NB4 (cell line): ENCODE measurements at regions not wholly inside any gene's neighbourhood (a gene's known extent, or its start where the extent isn't known, plus 50 kb on each side); places are given as distances from the start of the nearest gene placed in this dataset.

ENCODE experiments used
- DNase-seq: peaks from one replicate; pipeline ENCODE4 v3.0.0; 2010; ENCODE audit warnings: low read depth
- H3K4me3 ChIP-seq: one replicate; pipeline ENCODE4 v1.5.1; 2011; ENCODE audit warnings: mild to moderate bottlenecking, low read depth, low read length, moderate library complexity
- MYC ChIP-seq: IDR thresholded peaks from 2 replicates; pipeline ENCODE4 v1.6.1; 2011; ENCODE audit warnings: low read depth, low read length
- POLR2A ChIP-seq: IDR thresholded peaks from 2 replicates; pipeline ENCODE4 v1.6.1; 2011; ENCODE audit warnings: mild to moderate bottlenecking; ENCODE audit not compliant: insufficient read length; ENCODE audit errors: extremely low read depth
- TF ChIP-seq, protein P1 (sequence below): IDR thresholded peaks from 2 replicates; pipeline ENCODE4 v1.6.1; 2011; ENCODE audit warnings: low read depth, low read length
- TF ChIP-seq, protein P2 (sequence below): IDR thresholded peaks from one replicate; pipeline ENCODE4 v1.5.1; 2012; ENCODE audit warnings: low read depth, low read length

DNA sequence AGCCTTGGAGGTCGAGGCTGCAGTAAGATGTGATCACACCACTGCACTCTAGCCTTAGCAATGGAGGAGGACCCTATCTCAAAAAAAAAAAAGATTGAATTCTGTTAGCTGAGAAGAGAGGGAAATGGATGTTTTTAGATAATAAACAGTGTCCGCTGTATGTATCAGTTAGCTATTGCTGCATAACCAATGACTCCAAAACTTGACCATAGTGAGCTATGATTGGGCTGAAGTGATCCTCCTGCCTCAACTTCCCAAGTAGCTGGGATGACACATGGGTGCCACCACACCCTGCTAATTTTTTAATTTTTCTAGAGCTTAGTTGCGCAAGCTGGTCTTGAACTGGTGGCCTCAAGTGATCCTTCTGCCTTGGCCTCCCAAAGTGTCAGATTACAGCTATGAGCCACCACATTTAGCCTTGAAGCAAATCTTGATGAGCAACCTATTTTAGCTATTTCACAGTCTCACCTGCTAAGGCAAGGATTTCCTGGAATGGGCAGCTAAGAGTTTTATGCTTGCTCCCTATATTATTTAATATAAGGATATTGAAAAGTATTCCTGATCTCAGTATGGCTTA is 68.3 kb upstream of the ATF7IP2 start:
- no peak overlapping the region for H3K4me3 ChIP-seq
- DNase-seq, result no peak
- TF ChIP-seq POLR2A, result no peak
- TF ChIP-seq, protein P1, sequence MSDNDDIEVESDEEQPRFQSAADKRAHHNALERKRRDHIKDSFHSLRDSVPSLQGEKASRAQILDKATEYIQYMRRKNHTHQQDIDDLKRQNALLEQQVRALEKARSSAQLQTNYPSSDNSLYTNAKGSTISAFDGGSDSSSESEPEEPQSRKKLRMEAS, result no peak
- TF ChIP-seq MYC, result no peak
- TF ChIP-seq, protein P2, sequence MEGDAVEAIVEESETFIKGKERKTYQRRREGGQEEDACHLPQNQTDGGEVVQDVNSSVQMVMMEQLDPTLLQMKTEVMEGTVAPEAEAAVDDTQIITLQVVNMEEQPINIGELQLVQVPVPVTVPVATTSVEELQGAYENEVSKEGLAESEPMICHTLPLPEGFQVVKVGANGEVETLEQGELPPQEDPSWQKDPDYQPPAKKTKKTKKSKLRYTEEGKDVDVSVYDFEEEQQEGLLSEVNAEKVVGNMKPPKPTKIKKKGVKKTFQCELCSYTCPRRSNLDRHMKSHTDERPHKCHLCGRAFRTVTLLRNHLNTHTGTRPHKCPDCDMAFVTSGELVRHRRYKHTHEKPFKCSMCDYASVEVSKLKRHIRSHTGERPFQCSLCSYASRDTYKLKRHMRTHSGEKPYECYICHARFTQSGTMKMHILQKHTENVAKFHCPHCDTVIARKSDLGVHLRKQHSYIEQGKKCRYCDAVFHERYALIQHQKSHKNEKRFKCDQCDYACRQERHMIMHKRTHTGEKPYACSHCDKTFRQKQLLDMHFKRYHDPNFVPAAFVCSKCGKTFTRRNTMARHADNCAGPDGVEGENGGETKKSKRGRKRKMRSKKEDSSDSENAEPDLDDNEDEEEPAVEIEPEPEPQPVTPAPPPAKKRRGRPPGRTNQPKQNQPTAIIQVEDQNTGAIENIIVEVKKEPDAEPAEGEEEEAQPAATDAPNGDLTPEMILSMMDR, result no peak

DNA sequence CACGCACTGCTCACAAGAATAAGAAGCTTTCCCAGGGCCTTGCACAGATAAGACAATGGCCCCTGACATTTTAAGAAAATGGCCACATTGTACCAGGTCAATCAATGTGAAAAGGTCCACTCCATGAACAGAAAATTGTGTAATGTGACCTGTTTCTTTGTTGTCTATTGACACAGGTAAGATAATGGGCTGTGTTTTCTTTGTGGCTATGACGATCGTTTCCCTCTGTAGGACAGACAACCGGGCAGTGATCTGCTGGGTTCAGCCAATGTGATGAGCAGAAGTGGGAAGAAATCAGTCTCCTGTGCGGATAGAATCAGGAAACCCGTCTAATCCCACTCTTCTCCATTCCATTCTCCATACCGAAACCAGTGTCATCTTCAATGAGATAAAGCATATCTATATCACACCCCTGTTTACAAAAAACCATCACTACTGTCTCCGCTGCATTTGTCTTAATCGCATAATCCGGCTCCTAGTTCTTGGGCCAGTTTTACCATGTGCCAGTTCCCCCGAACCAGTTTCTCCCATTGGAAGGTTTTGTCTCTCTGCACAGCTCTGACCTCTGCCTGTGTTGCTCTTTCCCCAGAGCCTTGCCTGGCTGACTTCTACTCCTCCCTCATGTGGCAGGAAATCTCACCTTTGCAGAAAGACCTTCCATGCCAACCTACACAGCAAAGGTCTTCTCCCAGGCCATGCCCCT is 66.9 kb upstream of the ATF7IP2 start:
- TF ChIP-seq POLR2A (no peak), MYC (no peak)
- TF ChIP-seq, protein P1, result no peak
- TF ChIP-seq, protein P2, result no peak
- no peak for DNase-seq
- no peak overlapping the region for H3K4me3 ChIP-seq

DNA sequence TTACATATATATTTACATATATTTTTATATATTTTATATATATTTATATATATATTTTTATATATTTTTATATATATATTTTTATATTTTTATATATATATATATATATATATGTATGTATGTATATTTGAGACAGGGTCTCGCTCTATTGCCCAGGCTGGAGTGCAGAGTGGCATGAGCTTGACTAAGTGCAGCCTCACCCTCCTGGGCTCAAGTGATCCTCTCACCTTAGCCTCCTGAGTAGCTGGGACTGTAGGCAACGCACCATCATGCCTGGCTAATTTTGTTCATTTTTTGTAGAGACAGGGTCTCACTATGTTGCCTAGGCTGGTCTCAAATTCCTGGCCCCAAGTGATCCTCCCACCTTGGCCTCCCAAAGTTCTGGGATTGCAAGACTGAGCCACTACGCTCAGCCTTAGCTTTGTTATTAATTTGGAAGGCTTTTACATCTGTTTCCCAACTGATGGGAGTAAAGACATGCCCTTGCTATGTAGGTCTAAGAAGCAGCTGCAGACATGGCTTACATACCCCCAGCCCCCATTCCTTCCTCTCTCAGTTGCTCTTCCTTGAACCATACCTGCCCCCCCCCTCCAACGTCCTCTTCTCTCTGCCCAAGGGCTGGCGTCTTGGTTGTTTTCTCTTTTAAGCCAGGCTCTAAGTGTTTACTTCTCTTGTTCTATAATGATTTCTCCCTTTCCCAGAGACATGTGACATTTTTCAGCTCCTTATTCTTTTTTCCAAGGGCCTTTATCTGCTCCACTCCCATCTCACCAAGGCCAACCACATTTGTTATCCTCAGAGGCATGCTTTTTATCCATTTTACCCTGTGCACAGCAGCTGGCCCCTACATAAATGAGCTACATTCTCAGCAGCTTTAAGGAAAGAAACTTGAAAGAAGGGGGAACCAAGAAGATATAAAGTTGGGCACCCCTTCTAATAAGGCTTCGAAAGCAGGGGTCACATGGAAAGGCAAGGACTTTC is 64.2 kb upstream of the ATF7IP2 start:
- TF ChIP-seq POLR2A, result no peak
- TF ChIP-seq, protein P1, result no peak
- TF ChIP-seq, protein P2, result no peak
- no peak for TF ChIP-seq MYC

DNA sequence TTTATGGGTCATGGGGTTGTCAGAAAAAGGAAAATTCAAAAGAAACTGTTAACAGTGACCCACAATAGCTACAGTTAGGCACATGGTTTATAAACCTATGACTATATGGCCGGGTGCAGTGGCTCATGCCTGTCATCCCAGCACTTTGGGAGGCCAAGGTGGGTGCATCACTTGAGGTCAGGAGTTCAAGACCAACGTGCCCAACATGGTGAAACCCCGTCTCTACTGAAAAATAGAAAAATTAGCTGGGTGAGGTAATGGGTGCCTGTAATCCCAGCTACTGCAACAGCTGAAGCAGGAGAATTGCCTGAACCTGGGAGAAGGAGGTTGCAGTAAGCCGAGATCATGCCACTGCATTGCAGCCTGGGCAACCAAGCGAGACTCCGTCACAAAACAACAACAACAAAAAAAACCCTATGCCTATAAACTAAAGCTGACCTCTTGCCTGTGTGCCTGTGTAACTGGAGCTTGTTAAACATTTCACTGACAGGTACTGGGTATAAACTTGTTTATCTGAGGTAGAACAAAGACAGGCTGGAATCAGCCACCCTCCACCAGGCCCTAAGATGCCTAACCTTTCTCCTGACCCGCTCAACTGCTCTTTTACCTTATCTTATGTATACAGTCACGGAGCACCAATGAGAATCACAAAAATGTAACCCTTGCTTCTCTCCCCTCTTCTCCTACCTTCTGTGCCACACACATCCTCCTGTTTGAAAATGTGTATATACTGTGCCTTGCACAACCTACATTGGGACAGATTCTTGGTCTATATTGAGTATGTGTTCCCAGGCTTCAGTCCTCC is 62.9 kb upstream of the ATF7IP2 start:
- no peak overlapping the region for H3K4me3 ChIP-seq
- no peak for DNase-seq
- TF ChIP-seq, protein P1, result no peak
- TF ChIP-seq, protein P2, result no peak

More for the DNA sequence above, 64.2 kb upstream of the ATF7IP2 start:
- no peak for DNase-seq
- no peak overlapping the region for H3K4me3 ChIP-seq

DNA sequence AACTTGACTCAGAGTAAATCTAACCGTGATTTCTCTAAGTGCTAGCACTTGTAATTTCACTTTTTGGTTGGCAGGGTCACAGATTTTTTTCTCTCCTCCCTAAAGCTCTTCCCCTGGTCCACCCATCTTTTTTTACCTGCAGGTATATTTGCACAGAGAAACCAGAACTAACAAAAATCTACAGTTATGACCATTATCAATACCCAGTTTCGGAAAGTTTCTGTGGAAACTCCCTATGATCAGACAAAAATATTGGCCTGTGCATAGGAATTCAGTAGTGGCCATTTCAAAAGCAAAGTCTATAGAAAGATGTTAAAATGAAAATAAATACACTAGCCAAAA is 62.4 kb upstream of the ATF7IP2 start:
- H3K4me3 ChIP-seq, result no peak overlapping the region
- TF ChIP-seq MYC, result no peak
- TF ChIP-seq, protein P1, result no peak
- TF ChIP-seq, protein P2, result no peak
- no peak for TF ChIP-seq POLR2A
- DNase-seq, result no peak
